ENCODE measurements at regions not wholly inside any gene's neighbourhood (a gene's known extent, or its start where the extent isn't known, plus 50 kb on each side); places are given as distances from the start of the nearest gene placed in this dataset.

GRCh38 chr6:167558246-167559177 lies 233.6 kb downstream of the TTLL2 start (continued):
- TF ChIP-seq ETV5 (CRISPR knock-in tag; IDR thresholded peaks at IDR 0.05; ENCODE audit: borderline replicate concordance): peak; percentile 41; the same call in 1 of the 2 replicates
- TF ChIP-seq STAT6 (CRISPR knock-in tag; IDR thresholded peaks at IDR 0.05; ENCODE audit: borderline replicate concordance): no peak
- TF ChIP-seq JDP2 (CRISPR knock-in tag; IDR thresholded peaks at IDR 0.05; ENCODE audit: borderline replicate concordance): no peak
- peak; percentile 22; the same call in 1 of the 2 replicates for TF ChIP-seq TGIF2 (CRISPR knock-in tag; IDR thresholded peaks at IDR 0.05)
- TF ChIP-seq HDAC1 (CRISPR knock-in tag; IDR thresholded peaks at IDR 0.05): peak; percentile 66
- 0 out of 2 replicates have a peak, but pooled peaks have one; percentile 77 for TF ChIP-seq HIVEP1 (CRISPR knock-in tag; IDR thresholded peaks at IDR 0.05)
- TF ChIP-seq FOXP4 (CRISPR knock-in tag; IDR thresholded peaks at IDR 0.05): peak; percentile 73
- TF ChIP-seq KLF16 (CRISPR knock-in tag; IDR thresholded peaks at IDR 0.05): peak in 1 of 2 experiments; percentile 79; a peak in 1 of 4 replicates
- peak; percentile 96 for TF ChIP-seq GATAD2A (CRISPR knock-in tag; IDR thresholded peaks at IDR 0.05)
- no peak for TF ChIP-seq MTF2 (CRISPR knock-in tag; IDR thresholded peaks at IDR 0.05; ENCODE audit: borderline replicate concordance)
- no peak for TF ChIP-seq SMYD3 (CRISPR knock-in tag; IDR thresholded peaks at IDR 0.05)
- no peak for TF ChIP-seq RFX5 (IDR thresholded peaks at IDR 0.05; ENCODE audit: low read depth, low read length)
- TF ChIP-seq ZNF550 (CRISPR knock-in tag; IDR thresholded peaks at IDR 0.05; ENCODE audit: borderline replicate concordance): no peak
- TF ChIP-seq, protein P1, sequence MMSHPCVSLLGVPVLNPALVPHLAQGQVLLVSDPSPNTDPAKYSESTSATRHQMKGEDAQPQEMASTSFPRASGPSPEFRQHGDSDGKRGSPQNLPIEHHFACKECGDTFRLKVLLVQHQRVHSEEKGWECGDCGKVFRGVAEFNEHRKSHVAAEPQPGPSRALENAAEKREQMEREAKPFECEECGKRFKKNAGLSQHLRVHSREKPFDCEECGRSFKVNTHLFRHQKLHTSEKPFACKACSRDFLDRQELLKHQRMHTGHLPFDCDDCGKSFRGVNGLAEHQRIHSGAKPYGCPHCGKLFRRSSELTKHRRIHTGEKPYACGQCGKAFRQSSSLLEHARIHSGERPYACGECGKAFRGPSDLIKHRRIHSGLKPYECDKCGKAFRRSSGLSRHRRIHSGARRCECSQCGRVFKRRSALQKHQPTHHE (CRISPR knock-in tag; IDR thresholded peaks at IDR 0.05; ENCODE audit: borderline replicate concordance): peak; percentile 27; the same call in 1 of the 2 replicates
- TF ChIP-seq MBNL3 (CRISPR knock-in tag; conservative IDR thresholded peaks at IDR 0.05): no peak
- peak; percentile 22; the same call in 1 of the 2 replicates for TF ChIP-seq THRA (CRISPR knock-in tag; IDR thresholded peaks at IDR 0.05; ENCODE audit: borderline replicate concordance)
- 0 out of 2 replicates have a peak, but pooled peaks have one; percentile 11 for TF ChIP-seq STAG1 (CRISPR knock-in tag; IDR thresholded peaks at IDR 0.05)
- peak; percentile 60; the same call in 1 of the 2 replicates for TF ChIP-seq ZMYM2 (CRISPR knock-in tag; IDR thresholded peaks at IDR 0.05)
- TF ChIP-seq SP4 (CRISPR knock-in tag; IDR thresholded peaks at IDR 0.05): peak; percentile 33; the same call in 1 of the 2 replicates
- TF ChIP-seq, protein P2, sequence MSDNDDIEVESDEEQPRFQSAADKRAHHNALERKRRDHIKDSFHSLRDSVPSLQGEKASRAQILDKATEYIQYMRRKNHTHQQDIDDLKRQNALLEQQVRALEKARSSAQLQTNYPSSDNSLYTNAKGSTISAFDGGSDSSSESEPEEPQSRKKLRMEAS (IDR thresholded peaks at IDR 0.05): no peak; the same call in 1 of the 2 replicates
- TF ChIP-seq ZNF12 (CRISPR knock-in tag; IDR thresholded peaks at IDR 0.05): peak; percentile 42; the same call in 1 of the 2 replicates
- TF ChIP-seq ZNF34 (CRISPR knock-in tag; IDR thresholded peaks at IDR 0.05; ENCODE audit: borderline replicate concordance): 0 out of 2 replicates have a peak, but pooled peaks have one; percentile 2
